SK-N-DZ (cell line): ENCODE measurements at regions not wholly inside any gene's neighbourhood (a gene's known extent, or its start where the extent isn't known, plus 50 kb on each side); places are given as distances from the start of the nearest gene placed in this dataset.
"Not testable (repeated sequence)": the region's sequence is repeated elsewhere in the genome, so short reads cannot be mapped to it uniquely, and the experiment has no call there.

Source experiments
- DNase-seq: peaks from one replicate; pipeline ENCODE4 v3.0.0-alpha.2; 2015; ENCODE audit warnings: low spot score

- no peak for DNase-seq
Measured at GRCh38 chr4:149203256-149204001, 612.2 kb downstream of the IQCM start.

GRCh38 chr4:149202117-149202516 lies 613.5 kb downstream of the IQCM start:
- DNase-seq = no peak

- DNase-seq = no peak
Measured at GRCh38 chr4:149199594-149199993, 616.0 kb downstream of the IQCM start.

- DNase-seq = no peak
Measured at GRCh38 chr4:149194061-149194460, 621.6 kb downstream of the IQCM start.

GRCh38 chr4:149187726-149188125 lies 627.9 kb downstream of the IQCM start:
- no peak for DNase-seq

GRCh38 chr4:149183638-149184037 lies 632.0 kb downstream of the IQCM start:
- DNase-seq = no peak

GRCh38 chr4:149181459-149181858 lies 634.2 kb downstream of the IQCM start:
- DNase-seq = not testable (repeated sequence)

GRCh38 chr4:149176039-149176438 lies 639.6 kb downstream of the IQCM start:
- DNase-seq = no peak

GRCh38 chr4:149175549-149175948 lies 640.1 kb downstream of the IQCM start:
- no peak for DNase-seq

- no peak for DNase-seq
Measured at GRCh38 chr4:149173241-149174013, 642.2 kb downstream of the IQCM start.

GRCh38 chr4:149168645-149169044 lies 647.0 kb downstream of the IQCM start:
- no peak for DNase-seq

- DNase-seq = no peak
Measured at GRCh38 chr4:149166876-149167275, 648.8 kb downstream of the IQCM start.

GRCh38 chr4:149166365-149166764 lies 649.3 kb downstream of the IQCM start:
- no peak for DNase-seq

- no peak for DNase-seq
Measured at GRCh38 chr4:149164282-149164681, 651.4 kb downstream of the IQCM start.

- no peak for DNase-seq
Measured at GRCh38 chr4:149161247-149161646, 654.4 kb downstream of the IQCM start.

GRCh38 chr4:149160370-149160769 lies 655.3 kb downstream of the IQCM start:
- DNase-seq = no peak

GRCh38 chr4:149158817-149159216 lies 656.8 kb downstream of the IQCM start:
- no peak for DNase-seq

GRCh38 chr4:149145803-149146202 lies 669.8 kb downstream of the IQCM start:
- DNase-seq = no peak

GRCh38 chr4:149144060-149144459 lies 671.6 kb downstream of the IQCM start:
- DNase-seq = no peak

GRCh38 chr4:149141391-149141790 lies 674.3 kb downstream of the IQCM start:
- no peak for DNase-seq

GRCh38 chr4:149140841-149141240 lies 674.8 kb downstream of the IQCM start:
- no peak for DNase-seq

- no peak for DNase-seq
Measured at GRCh38 chr4:149136951-149137620, 678.6 kb downstream of the IQCM start.

- no peak for DNase-seq
Measured at GRCh38 chr4:149135062-149135461, 680.6 kb downstream of the IQCM start.
